ENCODE measurements at regions not wholly inside any gene's neighbourhood (a gene's known extent, or its start where the extent isn't known, plus 50 kb on each side); places are given as distances from the start of the nearest gene placed in this dataset.

GRCh38 chr1:38715415-38715814 is 144.2 kb downstream of the RRAGC start:
- ChIA-PET CTCF (no interaction called here), POLR2A (no interaction called here)
- TF ChIP-seq CTCF (IDR thresholded peaks at IDR 0.05): no peak
- Mint-ChIP-seq H3K4me3 (no peak overlapping the region), H3K36me3 (ENCODE audit: low read depth) (no peaks in the 10 kb centered on the region), H3K4me1 (no peaks in the 10 kb centered on the region), H3K9me3 (no peaks in the 10 kb centered on the region), H3K27ac (no peak overlapping the region), H3K27me3 (peaks cover 11% of the 10 kb centered on the region)
- intact Hi-C loops (cut with micrococcal nuclease): no loop called here
- no peak for DNase-seq
- no peak for ATAC-seq (ENCODE audit: low read depth)

- Mint-ChIP-seq H3K27ac (no peak overlapping the region), H3K4me3 (no peak overlapping the region), H3K27me3 (peaks cover 7% of the 10 kb centered on the region), H3K9me3 (no peaks in the 10 kb centered on the region), H3K36me3 (ENCODE audit: low read depth) (no peaks in the 10 kb centered on the region), H3K4me1 (no peaks in the 10 kb centered on the region)
- TF ChIP-seq CTCF (IDR thresholded peaks at IDR 0.05): no peak
- intact Hi-C loops (cut with micrococcal nuclease): no loop called here
- CTCF ChIA-PET: no interaction called here
- no peak for DNase-seq
- POLR2A ChIA-PET: no interaction called here
- no peak for ATAC-seq (ENCODE audit: low read depth)
Observed at GRCh38 chr1:38712046-38712445, 147.5 kb downstream of the RRAGC start.

- no peak overlapping the region for H3K27ac Mint-ChIP-seq
- H3K9me3 Mint-ChIP-seq: peaks cover 16% of the 10 kb centered on the region
- H3K4me3 Mint-ChIP-seq: no peak overlapping the region
- no peaks in the 10 kb centered on the region for H3K4me1 Mint-ChIP-seq
- no peak for ATAC-seq (ENCODE audit: low read depth)
- peaks cover 21% of the 10 kb centered on the region for H3K27me3 Mint-ChIP-seq
- CTCF ChIA-PET: no interaction called here
- intact Hi-C loops (cut with micrococcal nuclease): no loop called here
- no peak for TF ChIP-seq CTCF (IDR thresholded peaks at IDR 0.05)
- POLR2A ChIA-PET: no interaction called here
- no peak for DNase-seq
- no peaks in the 10 kb centered on the region for H3K36me3 Mint-ChIP-seq (ENCODE audit: low read depth)
Observed at GRCh38 chr1:38708701-38709258, 150.8 kb downstream of the RRAGC start.

GRCh38 chr1:38701088-38701487 is 158.5 kb downstream of the RRAGC start:
- DNase-seq (no peak), ATAC-seq (ENCODE audit: low read depth) (no peak)
- Mint-ChIP-seq H3K27me3 (peaks cover 31% of the 10 kb centered on the region), H3K4me3 (no peak overlapping the region), H3K4me1 (no peaks in the 10 kb centered on the region), H3K27ac (no peak overlapping the region), H3K36me3 (ENCODE audit: low read depth) (no peaks in the 10 kb centered on the region), H3K9me3 (peaks cover 16% of the 10 kb centered on the region)
- TF ChIP-seq CTCF (IDR thresholded peaks at IDR 0.05): no peak
- intact Hi-C loops (cut with micrococcal nuclease): no loop called here
- POLR2A ChIA-PET: no interaction called here
- CTCF ChIA-PET: interaction anchor here (1.1 kb wide), 1 partner anchor 9 kb away, joined by 3 read pairs; no protein-coding TSS in a partner anchor

- ATAC-seq (ENCODE audit: low read depth) (no peak), DNase-seq (no peak)
- Mint-ChIP-seq H3K27me3 (peaks cover 26% of the 10 kb centered on the region), H3K4me1 (no peaks in the 10 kb centered on the region), H3K9me3 (peaks cover 8% of the 10 kb centered on the region), H3K4me3 (no peak overlapping the region), H3K36me3 (ENCODE audit: low read depth) (no peaks in the 10 kb centered on the region), H3K27ac (no peak overlapping the region)
- no peak for TF ChIP-seq CTCF (IDR thresholded peaks at IDR 0.05)
- ChIA-PET POLR2A (no interaction called here), CTCF (interaction anchor here (1.1 kb wide), 1 partner anchor 10 kb away, joined by 3 read pairs; no protein-coding TSS in a partner anchor)
- intact Hi-C loops (cut with micrococcal nuclease): no loop called here
Observed at GRCh38 chr1:38700077-38700470, 159.5 kb downstream of the RRAGC start.

Data from activated B cell treated with CpG ODN at 0.5 μM for 24 hours (primary cell).